Stimulated activated CD8-positive, alpha-beta memory T cell treated with anti-CD3 and anti-CD28 coated beads, Interleukin-12 subunit alpha, Interleukin-12 subunit beta, amount 100 ng/mL, for 4 hours (primary cell): ENCODE measurements at regions not wholly inside any gene's neighbourhood (a gene's known extent, or its start where the extent isn't known, plus 50 kb on each side); places are given as distances from the start of the nearest gene placed in this dataset.
"Not testable (repeated sequence)": the region's sequence is repeated elsewhere in the genome, so short reads cannot be mapped to it uniquely, and the experiment has no call there.

Experiments
- DNase-seq: peaks from one replicate; pipeline ENCODE4 v3.0.0-alpha.2; 2020; ENCODE audit warnings: low read depth

DNA sequence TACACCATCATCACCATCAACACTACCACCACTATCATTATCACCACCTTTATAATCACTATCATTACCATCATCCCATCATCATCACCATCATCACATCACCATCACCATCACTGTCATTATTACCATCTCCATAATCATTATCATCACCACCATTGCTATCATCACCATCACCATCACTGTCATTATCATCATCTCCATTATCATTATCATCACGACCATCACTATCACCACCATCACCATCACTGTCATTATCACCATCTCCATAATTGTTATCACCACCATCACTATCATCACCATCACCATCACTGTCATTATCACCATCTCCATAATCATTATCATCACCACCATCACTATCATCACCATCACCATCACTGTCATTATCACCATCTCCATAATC, 279.6 kb upstream of the HS6ST1 start:
- not testable (repeated sequence) for DNase-seq

DNA sequence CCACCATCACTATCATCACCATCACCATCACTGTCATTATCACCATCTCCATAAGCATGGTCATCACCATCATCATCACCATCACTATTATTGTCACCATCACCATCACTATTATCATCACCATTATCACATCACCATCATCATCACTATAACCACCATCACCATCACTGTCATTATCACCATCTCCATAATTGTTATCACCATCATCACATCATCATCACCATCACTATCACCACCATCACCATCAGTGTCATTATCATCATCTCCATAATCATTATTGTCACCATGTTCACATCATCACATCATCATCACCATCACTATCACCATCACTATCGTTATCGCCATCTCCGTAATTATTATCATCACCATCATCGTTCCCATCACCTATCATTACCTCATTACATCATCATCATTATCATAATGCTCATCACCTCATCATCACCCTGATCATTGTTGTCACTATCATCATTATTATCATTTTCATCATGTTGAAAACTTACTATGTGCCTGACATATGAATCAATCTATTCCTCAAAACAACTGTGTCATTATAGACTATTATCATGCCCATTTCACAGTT, 280.3 kb upstream of the HS6ST1 start:
- DNase-seq, result no peak

DNA sequence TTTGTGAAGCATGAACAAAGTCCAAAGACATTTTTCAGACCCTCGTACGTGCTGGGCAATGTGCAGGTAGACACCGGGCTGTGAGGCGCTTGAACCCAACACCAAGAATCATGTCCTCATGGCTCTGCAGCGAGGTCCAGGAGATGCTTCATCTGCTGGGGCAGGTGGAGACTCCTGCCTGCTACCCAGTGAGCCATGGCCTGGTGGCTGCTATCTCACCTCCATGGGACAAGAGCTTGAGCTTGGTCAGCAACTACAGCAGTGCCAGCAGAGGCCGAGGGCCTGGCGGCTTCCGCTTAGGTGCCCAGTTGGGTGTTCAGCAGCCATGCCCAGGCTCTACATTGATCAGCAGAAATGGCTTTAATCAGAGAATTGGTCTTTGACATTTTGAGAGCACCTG, 281.0 kb upstream of the HS6ST1 start:
- no peak for DNase-seq

DNA sequence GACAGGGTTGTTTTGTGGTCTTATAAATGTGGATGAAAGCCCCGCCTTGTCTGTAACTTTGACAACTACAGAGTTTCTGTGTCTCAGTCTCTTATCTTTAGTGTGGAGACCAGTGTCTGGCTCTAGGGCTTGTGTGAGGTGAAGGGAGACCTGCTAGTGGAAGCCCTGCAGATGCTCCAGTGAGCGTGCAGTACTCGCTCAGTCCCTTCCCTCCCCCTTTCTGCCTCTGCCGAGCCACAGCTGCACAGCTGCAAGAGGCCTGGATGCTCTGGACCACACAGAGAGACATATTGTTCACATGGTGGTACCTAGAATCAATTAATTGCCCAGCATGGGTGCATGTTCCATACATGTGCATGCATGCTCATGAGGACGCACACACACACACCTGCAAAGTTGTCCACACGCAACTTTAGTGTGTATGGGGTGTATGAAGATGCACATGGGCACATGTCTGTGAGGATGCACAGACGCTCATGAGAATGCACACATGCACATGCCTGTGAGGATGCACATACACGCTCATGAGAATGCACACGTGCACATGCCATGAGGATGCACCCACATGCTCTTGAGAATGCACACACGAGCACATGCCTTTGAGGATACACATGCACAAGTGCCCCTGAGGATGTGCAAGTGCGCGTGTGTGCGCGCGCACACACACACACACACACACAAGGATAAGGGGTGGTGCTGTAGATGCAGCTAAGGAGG, 282.1 kb upstream of the HS6ST1 start:
- DNase-seq, result no peak

DNA sequence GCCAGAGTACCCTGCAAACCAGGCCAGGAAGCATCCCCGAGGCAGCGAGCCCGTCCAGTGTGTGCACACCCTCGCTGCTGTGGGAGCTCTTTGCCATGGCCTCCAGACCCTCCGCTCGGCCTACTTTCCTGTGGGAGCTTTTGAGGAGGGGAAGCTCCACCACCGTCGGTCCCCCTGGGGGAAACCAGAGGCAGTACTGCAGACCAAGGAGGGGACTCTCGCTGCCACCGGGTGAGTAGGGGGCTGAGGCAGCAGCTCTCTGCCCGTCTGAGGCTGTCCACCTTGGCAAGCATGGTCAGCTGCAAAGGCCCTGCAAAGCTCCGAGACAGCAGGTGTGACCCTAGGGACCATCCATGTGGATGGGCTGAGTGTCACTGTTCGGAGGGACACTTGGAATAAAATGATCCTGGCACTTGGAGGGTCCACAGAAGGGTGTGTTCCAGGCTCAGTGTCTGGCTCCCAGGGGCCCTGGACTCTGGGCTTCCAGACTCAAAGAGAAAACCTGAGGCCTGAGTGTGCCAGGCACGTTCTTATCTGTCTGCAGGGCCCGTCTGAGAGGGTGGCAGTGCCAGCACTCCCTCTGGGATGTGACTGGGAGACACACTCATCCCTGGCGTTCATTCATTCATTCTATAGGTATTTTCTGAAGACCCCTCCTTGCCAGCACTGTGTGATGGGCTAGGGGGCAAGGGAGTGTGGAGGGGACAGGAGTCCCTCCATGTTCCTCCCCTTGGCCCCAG, 282.8 kb upstream of the HS6ST1 start:
- no peak for DNase-seq

DNA sequence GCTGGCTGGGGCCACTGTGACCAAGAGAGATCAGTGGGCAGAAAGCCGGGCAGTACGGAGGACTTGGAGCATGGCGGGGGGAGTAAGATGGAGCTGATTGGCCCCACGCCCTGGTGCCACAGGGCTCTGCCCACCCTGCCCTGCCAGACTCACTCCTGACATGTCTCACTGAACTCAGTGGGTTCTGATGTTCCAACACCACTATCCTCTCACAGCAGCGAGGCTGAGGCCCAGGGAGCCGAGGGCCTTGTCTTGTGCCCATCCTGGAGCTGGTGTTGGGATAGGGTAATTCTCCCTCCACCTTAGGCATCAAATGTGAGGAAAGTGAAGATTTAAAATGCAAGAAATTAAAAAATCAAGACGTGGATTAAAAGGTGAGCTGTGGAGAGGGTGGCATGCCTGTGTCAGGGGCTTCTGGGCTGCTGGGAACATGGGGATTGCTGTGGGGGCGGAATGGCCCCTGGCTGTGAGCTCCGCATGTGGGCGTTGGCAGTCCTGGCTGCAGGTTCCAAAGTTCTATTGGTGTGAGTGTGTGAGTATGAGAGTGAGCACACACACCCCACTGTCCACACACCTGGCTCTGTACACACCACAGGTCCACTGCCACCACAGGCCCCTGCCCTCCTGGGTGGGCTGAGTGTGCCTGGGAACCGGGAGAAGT, 283.5 kb upstream of the HS6ST1 start:
- DNase-seq, result no peak

DNA sequence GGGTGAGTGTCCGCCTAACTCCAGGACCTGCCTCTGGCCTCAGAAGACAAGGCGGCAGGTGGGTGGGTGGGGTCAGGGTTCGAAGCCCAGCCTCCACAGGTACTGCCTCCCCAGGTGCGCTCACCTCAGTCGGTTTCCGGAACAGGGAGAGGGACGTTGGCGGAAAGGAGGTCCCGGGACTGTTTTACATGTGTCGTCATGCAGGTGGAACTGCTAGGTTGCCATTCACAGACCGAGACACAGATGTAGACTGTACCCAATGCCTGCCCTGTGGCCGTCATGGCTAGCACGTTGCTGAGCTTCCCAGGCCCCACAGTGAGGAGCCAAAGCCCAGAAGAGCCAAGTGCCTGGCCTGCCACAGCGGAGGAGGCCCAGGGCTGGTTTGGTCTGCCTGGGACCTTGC, 284.0 kb upstream of the HS6ST1 start:
- DNase-seq, result no peak

DNA sequence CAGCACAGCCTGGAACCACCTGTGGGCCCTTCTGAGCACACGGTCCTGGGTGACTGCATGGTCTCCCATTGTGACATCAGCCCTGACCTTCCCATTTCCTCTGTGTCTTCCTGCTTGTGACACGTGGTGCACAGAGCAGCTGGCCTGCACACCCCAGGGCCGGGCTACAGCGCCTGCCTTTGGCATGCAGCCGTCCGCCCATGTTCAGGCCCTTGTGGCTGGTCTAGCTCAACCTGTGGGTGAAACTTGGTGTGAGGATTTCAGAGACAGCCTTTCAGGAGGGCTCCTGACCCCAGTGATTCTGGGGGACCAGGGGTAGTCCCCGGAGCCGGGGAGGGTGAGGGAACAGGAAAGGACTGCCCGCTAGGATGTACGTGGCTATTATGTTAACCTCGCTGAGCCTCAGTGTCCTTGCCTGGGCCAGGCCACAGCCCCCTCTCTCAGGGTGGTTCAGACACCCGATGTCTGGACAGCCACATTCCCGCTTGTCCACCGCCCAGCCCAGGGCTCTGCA, 284.8 kb upstream of the HS6ST1 start:
- DNase-seq, result no peak

DNA sequence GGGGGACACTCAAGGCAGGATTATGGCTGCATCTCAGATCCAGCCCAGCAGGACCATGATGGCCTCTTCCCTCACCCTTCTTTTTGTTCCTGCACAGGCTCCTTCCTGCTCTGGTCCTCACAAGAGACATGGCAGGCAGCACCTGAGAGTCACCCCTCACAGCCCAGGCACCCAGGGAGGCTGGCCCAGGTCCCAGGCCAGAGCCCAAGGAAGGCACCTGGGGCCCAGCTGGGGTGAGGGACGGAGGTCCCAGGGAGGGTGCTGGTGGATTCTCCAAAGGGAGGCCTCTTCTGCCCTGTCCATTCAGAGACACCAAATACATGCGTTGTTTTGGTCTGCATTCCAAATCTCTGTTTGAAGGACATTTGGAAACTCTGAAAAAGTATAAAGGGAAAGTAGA, 285.4 kb upstream of the HS6ST1 start:
- no peak for DNase-seq

DNA sequence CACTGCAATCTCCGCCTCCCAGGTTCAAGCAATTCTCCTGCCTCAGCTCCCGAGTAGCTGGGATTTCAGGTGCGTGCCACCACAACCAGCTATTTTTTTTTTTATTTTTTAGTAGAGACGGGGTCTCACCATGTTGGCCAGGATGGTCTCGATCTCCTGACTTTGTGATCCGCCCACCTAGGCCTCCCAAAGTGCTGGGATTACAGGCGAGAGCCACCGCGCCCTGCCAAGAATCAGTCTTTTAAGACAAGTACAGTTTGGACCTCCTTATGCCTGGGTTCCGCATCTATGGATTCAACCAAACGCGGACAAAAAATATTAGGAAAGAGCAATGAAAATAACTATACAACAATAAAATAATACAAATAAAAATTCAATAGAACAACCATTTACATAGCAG, 285.9 kb upstream of the HS6ST1 start:
- not testable (repeated sequence) for DNase-seq

DNA sequence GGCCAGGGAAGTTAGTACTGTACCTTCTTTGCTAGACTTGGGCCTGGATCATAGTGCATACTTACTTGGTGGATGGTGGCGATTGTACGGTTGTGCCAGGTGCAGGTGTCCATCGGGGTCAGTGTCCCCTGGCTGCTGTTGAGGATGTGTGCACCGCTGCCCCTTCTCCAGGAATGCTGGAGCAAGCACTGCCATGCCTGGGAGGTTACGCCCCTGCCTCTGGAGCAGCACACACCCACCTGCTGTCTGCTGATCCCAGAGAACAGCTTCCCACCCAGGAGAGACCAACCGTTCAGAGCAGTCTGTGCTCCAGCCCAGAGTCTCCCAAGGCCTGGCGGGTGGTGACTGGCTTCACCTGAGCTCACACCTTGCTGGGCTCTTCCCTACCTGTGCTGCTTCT, 286.8 kb upstream of the HS6ST1 start:
- no peak for DNase-seq

DNA sequence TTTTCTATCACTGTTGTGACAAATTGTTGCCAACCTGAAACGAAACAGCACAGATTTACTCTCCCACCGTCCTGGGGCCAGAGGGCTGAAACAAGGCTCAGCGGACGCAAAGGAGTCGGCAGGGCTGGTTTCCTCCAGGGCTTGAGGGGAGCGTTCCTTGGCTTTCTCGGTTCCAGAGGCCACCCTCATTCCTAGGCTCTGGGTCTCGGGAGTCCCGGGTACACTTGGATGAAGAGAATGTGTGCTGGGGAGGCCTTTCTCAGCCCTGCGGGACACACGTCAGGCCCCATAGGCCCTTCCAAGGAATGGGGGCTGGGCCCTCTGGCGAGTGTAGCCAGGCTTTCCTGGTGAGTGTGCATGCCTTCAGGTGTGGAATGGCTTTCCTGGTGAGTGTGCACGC, 287.3 kb upstream of the HS6ST1 start:
- DNase-seq, result no peak

DNA sequence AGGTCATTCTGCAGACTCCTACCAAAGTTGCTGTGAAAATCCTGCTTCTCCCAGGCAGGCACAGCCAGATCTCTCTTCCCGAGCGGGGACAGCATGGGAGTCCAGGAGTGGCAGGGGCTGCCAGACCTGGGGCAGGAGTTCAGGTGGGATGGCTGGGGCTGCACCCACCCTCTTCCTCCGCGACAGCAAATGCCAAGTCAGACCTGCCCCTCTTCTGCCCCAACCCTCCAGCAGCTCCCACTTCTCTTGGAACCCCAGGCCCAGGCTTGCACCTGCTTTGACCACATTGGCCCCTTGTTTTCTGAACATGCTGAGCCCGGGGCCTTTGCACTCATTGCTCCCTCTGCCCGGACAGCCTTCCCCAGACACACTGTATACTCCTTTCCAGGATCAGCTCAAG, 288.2 kb upstream of the HS6ST1 start:
- no peak for DNase-seq

DNA sequence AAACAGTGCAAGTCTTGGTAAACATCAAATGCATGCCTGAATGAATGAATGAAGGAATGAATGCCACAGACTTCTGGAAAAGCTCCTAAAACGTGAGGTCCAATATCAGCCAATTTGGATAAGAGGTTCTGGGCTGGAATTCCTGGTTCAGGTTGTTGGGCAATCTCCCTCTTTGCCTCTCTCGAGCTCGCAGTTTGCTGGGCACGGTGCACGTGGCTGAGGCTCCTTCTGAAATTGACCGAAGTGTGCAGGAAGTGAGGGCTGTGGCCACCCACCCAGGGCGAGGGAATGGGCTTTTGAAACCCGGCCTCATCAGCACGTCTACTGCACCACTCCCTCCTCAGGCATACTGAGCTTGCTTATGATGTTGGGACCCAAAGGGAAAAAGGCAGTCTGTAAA, 288.8 kb upstream of the HS6ST1 start:
- DNase-seq, result no peak

DNA sequence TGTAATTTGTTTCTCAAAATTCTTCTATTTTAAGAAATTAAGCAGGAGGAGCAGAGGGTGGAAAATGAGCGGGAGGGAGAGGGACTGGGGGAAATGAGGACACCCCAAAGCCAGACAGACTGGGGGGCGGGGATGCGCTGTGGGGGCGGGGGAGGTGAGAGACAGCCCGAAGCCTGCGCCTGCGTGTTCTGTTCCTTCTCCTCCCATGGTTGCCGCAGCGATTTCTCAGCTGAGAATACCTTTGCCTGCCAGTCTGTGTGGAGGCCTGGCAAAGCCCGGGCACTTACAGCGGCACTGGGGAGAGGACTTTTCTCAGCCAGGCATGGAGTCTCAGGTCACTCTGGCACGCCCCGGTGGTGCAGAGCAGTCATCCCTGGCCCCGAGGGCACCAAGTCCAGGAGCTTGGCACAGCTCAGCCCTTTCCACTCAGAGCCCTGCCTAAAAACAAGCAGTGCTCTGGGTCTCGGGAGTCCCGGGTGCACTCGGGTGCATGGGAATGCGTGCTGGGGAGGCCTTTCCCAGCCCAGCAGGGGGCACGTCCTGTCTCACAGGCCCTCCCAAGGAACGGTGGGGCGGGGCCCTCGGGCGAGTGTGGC, 289.3 kb upstream of the HS6ST1 start:
- DNase-seq, result no peak

DNA sequence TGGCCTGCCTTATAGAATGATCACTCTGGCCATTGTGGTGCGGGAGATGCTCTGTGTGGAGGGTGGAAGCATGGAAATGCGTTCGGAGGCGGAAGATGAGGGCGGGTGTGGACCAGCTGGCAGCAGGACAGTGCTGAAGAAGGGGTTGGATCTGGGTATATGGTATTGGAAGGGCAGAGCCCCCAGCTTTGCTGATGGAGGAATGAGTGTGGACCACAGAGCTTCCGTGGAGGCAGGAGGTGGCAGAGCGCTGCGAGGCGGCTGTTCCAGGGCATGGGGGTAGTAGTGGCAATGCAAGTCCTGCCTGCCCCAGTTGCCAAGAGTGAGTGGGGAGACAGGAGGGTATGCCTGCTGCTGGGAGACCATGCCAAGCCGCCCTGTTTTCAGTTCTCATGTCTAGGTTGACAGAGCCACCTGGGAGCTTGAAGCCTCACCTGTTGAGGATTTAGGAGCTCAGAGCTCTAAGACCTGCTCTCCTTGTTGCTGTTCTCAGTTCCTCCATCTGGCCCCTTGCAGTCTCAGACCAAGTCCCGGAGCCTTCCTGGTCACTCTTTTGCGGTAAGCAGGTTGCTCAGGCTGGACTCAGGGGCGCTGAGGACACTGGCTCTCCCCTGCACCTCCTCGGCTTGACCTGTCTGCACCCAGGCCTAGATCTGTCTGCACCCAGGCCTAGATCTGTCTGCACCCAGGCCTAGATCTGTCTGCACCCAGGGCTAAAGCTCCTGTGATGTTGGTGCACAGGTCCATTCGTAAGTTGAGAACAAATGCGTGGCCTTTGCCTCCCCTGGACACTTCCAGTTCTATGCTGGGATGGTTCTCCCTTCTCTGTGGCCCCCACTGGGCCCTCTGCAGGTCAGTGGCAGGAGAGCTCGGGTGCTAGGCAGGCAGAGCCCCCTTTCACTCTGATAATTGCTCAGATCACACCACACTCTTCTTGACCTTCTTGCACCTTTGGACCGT, 290.5 kb upstream of the HS6ST1 start:
- DNase-seq, result no peak

DNA sequence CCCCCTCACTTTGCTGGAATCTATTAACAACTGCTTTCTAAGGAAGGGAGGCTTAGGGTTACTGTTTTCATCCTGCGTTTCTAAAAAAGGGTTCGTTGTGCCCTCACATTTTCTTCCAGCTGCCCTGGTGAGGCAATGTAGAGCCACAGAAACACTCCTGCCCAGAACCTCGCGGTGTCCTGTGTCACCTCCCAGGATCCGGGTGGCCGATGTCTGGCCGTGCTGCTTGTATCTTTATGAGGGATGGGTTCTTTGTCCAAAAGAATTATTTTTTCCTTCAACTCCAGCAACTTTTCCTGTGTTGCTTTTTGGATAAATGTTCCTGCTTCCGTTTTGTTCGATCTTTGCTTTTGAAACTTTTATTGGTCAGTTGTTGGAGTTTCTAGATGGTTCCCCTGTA, 291.8 kb upstream of the HS6ST1 start:
- DNase-seq, result no peak

DNA sequence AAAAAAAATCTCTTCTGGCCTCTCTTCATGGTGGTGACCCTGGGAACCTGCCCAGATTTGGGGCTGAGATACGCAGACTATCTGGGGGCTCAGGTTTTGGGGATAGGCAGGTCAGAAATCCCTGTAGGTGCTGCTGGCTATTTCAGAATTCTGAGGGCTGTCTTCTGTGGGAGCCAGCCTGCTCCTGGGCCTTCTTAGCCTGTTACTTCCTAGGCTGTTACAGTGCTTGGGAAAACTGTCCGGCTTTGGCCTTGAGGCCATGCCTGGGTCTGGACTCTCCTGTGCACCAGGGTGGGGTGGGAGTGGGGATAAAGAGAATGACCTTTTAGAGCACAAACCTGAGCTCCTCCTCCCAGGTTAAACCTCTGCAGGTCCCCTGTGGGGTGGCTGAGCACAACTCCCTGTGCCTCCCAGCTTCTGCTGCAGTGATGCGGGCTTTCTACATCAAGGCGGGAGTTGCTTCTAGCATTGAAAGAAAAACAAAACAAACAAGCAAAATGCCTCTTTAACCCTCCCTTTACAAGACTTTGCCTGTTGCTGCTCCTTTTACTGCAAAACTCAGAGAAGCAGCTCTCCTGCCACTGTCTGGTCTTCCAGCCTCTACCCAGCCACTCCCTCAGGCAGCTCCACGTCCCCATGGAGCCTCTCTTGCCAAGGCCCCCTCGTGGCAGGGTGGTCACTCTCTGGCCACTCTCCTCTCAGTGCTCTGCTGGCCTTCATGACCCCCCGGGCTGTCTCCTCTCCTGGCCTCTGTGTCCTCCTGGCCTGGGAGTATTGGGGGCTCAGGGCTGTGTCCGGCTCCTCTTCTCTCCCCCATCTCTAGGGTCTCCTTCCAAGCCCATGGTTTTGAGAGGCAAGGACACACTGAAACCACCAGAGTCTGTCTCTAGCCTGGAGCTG, 293.0 kb upstream of the HS6ST1 start:
- no peak for DNase-seq

DNA sequence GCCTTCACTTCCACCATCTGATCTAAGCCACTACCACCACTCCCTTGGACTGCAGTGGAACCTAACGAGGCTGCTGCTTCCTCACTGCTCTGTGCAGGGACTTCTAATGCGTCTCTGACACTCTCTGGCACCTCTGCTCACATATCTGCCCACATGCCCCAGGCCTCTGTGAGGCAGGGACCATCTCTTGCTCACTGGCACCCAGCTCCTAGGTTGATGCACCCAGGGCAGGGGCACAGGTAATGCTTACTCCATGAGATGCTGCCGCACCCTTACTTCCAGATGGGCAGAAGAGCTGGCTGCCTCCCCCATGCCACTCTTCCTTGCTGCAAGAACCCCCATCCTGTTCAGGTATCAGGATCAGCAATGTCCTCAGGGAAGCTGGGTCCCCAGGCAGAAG, 294.0 kb upstream of the HS6ST1 start:
- DNase-seq, result no peak

DNA sequence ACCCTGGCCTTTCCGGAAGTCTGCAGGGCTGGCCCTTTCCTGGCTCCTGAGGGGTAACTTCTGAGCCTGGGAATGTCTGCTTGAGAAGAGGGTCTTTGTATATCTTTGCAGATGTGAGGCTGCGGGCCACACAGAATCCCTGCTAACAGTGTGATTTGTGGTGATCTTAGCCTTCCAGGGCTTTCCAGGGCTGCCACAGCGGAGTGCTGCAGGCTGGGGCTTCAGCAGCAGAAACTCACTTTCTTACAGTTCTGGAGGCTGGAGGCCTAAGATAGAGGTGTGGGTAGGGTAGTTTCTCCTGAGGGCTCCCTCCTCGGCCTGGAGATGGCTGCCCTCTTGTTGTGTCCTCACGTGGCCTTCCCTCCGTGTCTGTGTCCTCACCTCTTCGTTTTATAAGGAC, 294.7 kb upstream of the HS6ST1 start:
- no peak for DNase-seq
